ENCODE measurements at regions not wholly inside any gene's neighbourhood (a gene's known extent, or its start where the extent isn't known, plus 50 kb on each side); places are given as distances from the start of the nearest gene placed in this dataset.

- no peaks in the 10 kb centered on the region for H3K4me1 Mint-ChIP-seq (ENCODE audit: low read depth)
- no peak for DNase-seq (ENCODE audit: low spot score)
- intact Hi-C loops (cut with micrococcal nuclease) = loop anchor here (1.0 kb wide), 1 partner anchor 120 kb away; no protein-coding TSS in a partner anchor
- peaks cover 2% of the 10 kb centered on the region for H3K27me3 Mint-ChIP-seq (ENCODE audit: insufficient read depth)
- no peaks in the 10 kb centered on the region for H3K36me3 Mint-ChIP-seq (ENCODE audit: low read depth)
- no peak overlapping the region for H3K4me3 Mint-ChIP-seq
- H3K9me3 Mint-ChIP-seq = no peaks in the 10 kb centered on the region
- H3K27ac Mint-ChIP-seq = no peak overlapping the region
Measured at GRCh38 chr16:85490407-85491057, 122.6 kb upstream of the GSE1 start.

DNA sequence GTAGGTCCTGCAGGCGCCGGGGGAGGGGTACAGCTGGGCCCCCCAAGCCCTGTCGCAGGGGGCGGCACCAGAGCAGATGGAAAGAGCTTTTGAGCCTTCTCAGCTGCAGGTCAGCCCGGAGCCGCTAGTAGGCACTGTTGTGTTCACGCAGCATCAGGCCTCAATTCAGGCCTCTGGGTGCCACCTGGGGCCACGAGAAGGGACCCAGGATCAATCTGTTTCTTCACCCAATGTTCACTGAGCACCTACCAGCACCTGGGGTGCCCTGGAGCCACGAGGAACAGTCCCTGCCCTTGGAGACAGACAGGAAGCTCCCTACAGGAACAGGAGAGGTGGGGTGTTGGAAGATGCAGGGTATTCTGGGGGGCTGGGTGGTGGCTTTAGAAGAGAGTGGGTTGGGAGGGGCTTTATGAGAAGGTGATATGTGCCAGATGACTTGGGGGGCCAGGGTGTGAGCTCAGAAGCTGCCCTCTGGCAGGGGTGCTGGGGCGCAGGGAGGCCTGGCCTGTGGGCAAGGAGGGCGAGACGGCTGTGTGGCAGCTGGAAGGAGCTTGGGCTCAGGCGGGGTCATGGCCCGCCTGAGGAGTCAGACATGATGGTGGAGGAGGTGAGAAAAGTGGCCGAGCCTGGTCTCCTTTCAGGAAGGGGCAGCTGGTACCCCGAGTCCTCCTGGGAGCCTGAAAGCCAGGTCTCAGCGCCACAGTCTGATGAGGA lies 121.9 kb upstream of the GSE1 start:
- Mint-ChIP-seq H3K4me1 (ENCODE audit: low read depth) (no peaks in the 10 kb centered on the region), H3K27me3 (ENCODE audit: insufficient read depth) (peaks cover 2% of the 10 kb centered on the region), H3K27ac (no peak overlapping the region), H3K36me3 (ENCODE audit: low read depth) (no peaks in the 10 kb centered on the region), H3K4me3 (no peak overlapping the region), H3K9me3 (no peaks in the 10 kb centered on the region)
- no peak for DNase-seq (ENCODE audit: low spot score)
- intact Hi-C loops (cut with micrococcal nuclease) = loop anchor here (1.0 kb wide), 1 partner anchor 119 kb away; no protein-coding TSS in a partner anchor

- no peak overlapping the region for H3K27ac Mint-ChIP-seq
- H3K4me3 Mint-ChIP-seq = no peak overlapping the region
- no peak for DNase-seq (ENCODE audit: low spot score)
- intact Hi-C loops (cut with micrococcal nuclease) = loop anchor here (1.0 kb wide), 1 partner anchor 118 kb away; no protein-coding TSS in a partner anchor
- peaks cover 2% of the 10 kb centered on the region for H3K27me3 Mint-ChIP-seq (ENCODE audit: insufficient read depth)
- no peaks in the 10 kb centered on the region for H3K36me3 Mint-ChIP-seq (ENCODE audit: low read depth)
- no peaks in the 10 kb centered on the region for H3K4me1 Mint-ChIP-seq (ENCODE audit: low read depth)
- no peaks in the 10 kb centered on the region for H3K9me3 Mint-ChIP-seq
Measured at GRCh38 chr16:85491798-85492294, 121.3 kb upstream of the GSE1 start.

GRCh38 chr16:85492295-85492864 lies 120.7 kb upstream of the GSE1 start:
- Mint-ChIP-seq H3K9me3 (no peaks in the 10 kb centered on the region), H3K4me3 (no peak overlapping the region), H3K36me3 (ENCODE audit: low read depth) (no peaks in the 10 kb centered on the region), H3K27ac (no peak overlapping the region), H3K4me1 (ENCODE audit: low read depth) (no peaks in the 10 kb centered on the region), H3K27me3 (ENCODE audit: insufficient read depth) (peaks cover 2% of the 10 kb centered on the region)
- intact Hi-C loops (cut with micrococcal nuclease) = no loop called here
- no peak for DNase-seq (ENCODE audit: low spot score)

- Mint-ChIP-seq H3K27ac (no peak overlapping the region), H3K9me3 (no peaks in the 10 kb centered on the region), H3K4me3 (no peak overlapping the region), H3K27me3 (ENCODE audit: insufficient read depth) (peaks cover 2% of the 10 kb centered on the region), H3K4me1 (ENCODE audit: low read depth) (no peaks in the 10 kb centered on the region), H3K36me3 (ENCODE audit: low read depth) (no peaks in the 10 kb centered on the region)
- intact Hi-C loops (cut with micrococcal nuclease) = no loop called here
- DNase-seq (ENCODE audit: low spot score) = no peak
Measured at GRCh38 chr16:85494315-85494714, 118.8 kb upstream of the GSE1 start.

DNA sequence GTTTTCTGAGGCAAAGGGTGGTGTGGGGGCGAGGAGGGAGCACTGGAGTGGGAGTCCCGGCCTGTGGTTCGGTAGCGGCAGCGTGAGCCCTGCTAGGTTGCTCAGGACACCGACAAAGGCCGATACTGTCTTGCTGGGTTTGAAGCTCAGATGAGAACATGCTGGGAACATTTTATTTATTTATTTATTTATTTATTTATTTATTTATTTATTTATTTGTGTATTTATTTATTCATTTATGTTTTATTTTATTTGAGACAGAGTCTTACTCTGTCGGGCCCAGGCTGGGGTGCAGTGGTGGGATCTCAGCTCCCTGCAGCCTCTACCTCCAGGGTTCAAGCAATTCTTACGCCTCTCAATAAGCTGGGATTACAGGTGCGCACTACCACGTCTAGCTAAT lies 117.9 kb upstream of the GSE1 start:
- no peak for DNase-seq (ENCODE audit: low spot score)
- Mint-ChIP-seq H3K4me1 (ENCODE audit: low read depth) (no peaks in the 10 kb centered on the region), H3K4me3 (no peak overlapping the region), H3K27me3 (ENCODE audit: insufficient read depth) (peaks cover 2% of the 10 kb centered on the region), H3K36me3 (ENCODE audit: low read depth) (no peaks in the 10 kb centered on the region), H3K9me3 (no peaks in the 10 kb centered on the region), H3K27ac (no peak overlapping the region)
- intact Hi-C loops (cut with micrococcal nuclease) = no loop called here

GRCh38 chr16:85495823-85496538 lies 117.1 kb upstream of the GSE1 start:
- no peak overlapping the region for H3K27ac Mint-ChIP-seq
- no peak overlapping the region for H3K4me3 Mint-ChIP-seq

DNA sequence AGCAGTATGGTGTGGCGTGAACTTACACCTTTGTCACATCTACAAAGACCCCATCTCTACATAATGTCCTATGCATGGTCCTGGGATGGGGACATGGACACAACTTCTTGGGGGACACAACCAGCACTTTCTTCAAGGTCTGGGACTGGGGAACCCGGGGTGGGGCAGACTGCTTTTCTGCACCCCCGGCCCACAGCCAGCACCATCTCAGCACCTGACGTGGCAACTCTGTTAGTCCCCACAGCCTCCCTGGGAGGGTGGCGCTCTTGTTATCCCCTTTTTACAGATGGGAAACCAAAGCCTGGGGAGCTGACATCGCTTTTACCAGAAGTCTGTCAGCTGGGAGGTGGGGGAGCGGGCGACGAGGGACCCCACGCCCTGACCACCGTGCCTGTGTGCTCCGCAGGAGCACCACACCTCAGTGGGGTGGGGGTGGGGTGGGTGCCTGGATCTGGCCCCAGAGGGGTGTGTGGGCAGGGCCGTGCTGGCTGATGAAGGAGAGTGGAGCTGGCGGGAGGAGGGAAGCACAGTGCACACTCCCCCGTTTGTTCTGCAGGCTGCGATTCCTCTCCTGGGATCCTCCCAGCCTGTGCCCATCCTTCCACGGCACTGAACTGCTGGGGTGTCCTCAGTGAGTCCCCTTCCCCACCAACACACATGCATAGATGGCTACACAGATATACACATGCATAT lies 115.4 kb upstream of the GSE1 start:
- Mint-ChIP-seq H3K36me3 (ENCODE audit: low read depth) (no peaks in the 10 kb centered on the region), H3K9me3 (no peaks in the 10 kb centered on the region), H3K4me3 (no peak overlapping the region), H3K4me1 (ENCODE audit: low read depth) (no peaks in the 10 kb centered on the region), H3K27me3 (ENCODE audit: insufficient read depth) (no peaks in the 10 kb centered on the region), H3K27ac (no peak overlapping the region)
- intact Hi-C loops (cut with micrococcal nuclease) = no loop called here
- no peak for DNase-seq (ENCODE audit: low spot score)

More at GRCh38 chr16:85495823-85496538, 117.1 kb upstream of the GSE1 start:
- H3K36me3 Mint-ChIP-seq (ENCODE audit: low read depth) = no peaks in the 10 kb centered on the region
- H3K27me3 Mint-ChIP-seq (ENCODE audit: insufficient read depth) = peaks cover 2% of the 10 kb centered on the region
- H3K9me3 Mint-ChIP-seq = no peaks in the 10 kb centered on the region
- intact Hi-C loops (cut with micrococcal nuclease) = no loop called here
- H3K4me1 Mint-ChIP-seq (ENCODE audit: low read depth) = no peaks in the 10 kb centered on the region
- DNase-seq (ENCODE audit: low spot score) = no peak

GRCh38 chr16:85498607-85499006 lies 114.5 kb upstream of the GSE1 start:
- no peak for DNase-seq (ENCODE audit: low spot score)
- H3K27me3 Mint-ChIP-seq (ENCODE audit: insufficient read depth) = no peaks in the 10 kb centered on the region
- no peaks in the 10 kb centered on the region for H3K9me3 Mint-ChIP-seq
- no peak overlapping the region for H3K27ac Mint-ChIP-seq
- no peak overlapping the region for H3K4me3 Mint-ChIP-seq
- no peaks in the 10 kb centered on the region for H3K36me3 Mint-ChIP-seq (ENCODE audit: low read depth)
- intact Hi-C loops (cut with micrococcal nuclease) = no loop called here
- H3K4me1 Mint-ChIP-seq (ENCODE audit: low read depth) = no peaks in the 10 kb centered on the region

DNA sequence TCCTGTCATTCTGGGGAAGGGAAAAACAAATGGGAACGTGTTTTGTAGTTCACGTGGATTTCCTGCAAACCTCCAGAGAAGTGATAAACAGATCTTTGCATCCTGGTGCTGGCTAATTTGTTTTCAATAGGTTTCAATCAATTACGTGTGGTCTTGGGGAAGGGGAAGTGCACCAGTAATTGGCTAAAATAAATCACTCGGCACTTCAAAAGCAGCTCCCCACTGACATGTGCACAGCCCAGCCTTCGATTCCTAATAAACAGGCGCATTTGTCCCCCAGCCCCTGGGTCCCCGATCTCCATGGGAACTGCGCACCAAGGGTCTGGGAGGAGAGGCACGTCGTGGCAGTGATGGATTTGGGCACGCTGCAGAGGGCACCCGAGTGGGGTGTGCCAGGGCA lies 112.9 kb upstream of the GSE1 start:
- H3K27me3 Mint-ChIP-seq (ENCODE audit: insufficient read depth) = no peaks in the 10 kb centered on the region
- no peak overlapping the region for H3K4me3 Mint-ChIP-seq
- H3K4me1 Mint-ChIP-seq (ENCODE audit: low read depth) = no peaks in the 10 kb centered on the region
- H3K27ac Mint-ChIP-seq = no peak overlapping the region
- no peaks in the 10 kb centered on the region for H3K9me3 Mint-ChIP-seq
- intact Hi-C loops (cut with micrococcal nuclease) = no loop called here
- no peak for DNase-seq (ENCODE audit: low spot score)
- H3K36me3 Mint-ChIP-seq (ENCODE audit: low read depth) = no peaks in the 10 kb centered on the region

- no peaks in the 10 kb centered on the region for H3K9me3 Mint-ChIP-seq
- DNase-seq (ENCODE audit: low spot score) = no peak
- H3K4me3 Mint-ChIP-seq = no peak overlapping the region
- H3K27ac Mint-ChIP-seq = no peak overlapping the region
- H3K36me3 Mint-ChIP-seq (ENCODE audit: low read depth) = no peaks in the 10 kb centered on the region
- no peaks in the 10 kb centered on the region for H3K27me3 Mint-ChIP-seq (ENCODE audit: insufficient read depth)
- intact Hi-C loops (cut with micrococcal nuclease) = no loop called here
- no peaks in the 10 kb centered on the region for H3K4me1 Mint-ChIP-seq (ENCODE audit: low read depth)
Measured at GRCh38 chr16:85501900-85502299, 111.2 kb upstream of the GSE1 start.

DNA sequence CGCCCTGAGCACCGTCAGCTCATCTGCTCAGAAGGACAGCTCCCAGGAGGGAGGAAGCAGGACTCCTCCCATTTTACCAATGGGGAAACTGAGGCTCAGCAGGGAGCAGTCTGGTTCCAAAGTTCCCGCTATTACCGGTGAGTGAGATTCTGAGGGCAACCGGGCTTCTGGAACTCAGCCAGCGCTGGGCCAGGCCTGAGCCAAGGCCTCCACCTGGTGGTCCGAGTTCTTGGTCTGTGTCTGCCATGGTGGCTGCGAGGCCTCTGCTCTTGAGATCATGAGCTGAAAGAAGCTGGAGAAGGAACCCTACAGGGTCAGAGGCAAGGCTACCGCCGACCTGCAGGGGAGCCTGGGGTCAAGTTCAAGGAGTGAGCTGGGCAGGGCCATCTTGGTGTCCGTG lies 110.8 kb upstream of the GSE1 start:
- intact Hi-C loops (cut with micrococcal nuclease) = no loop called here
- no peaks in the 10 kb centered on the region for H3K4me1 Mint-ChIP-seq (ENCODE audit: low read depth)
- no peaks in the 10 kb centered on the region for H3K9me3 Mint-ChIP-seq
- no peaks in the 10 kb centered on the region for H3K27me3 Mint-ChIP-seq (ENCODE audit: insufficient read depth)
- H3K27ac Mint-ChIP-seq = no peak overlapping the region
- no peaks in the 10 kb centered on the region for H3K36me3 Mint-ChIP-seq (ENCODE audit: low read depth)
- no peak overlapping the region for H3K4me3 Mint-ChIP-seq
- no peak for DNase-seq (ENCODE audit: low spot score)

Data from activated T-helper 1 cell treated with anti-CD3 and anti-CD28 coated beads, Interleukin-12 subunit alpha, Interleukin-12 subunit beta, Interleukin-2, Interleukin-4 antibody, amounts not matched to agents 30 ng/mL and 10 ng/mL and 1 ng/mL, durations not matched to agents 14 hours and 24 hours and 36 hours (primary cell).